Stimulated activated CD4-positive, alpha-beta T cell treated with anti-CD3 and anti-CD28 coated beads, Interleukin-12 subunit alpha, Interleukin-12 subunit beta, amount 100 ng/mL, for 24 hours (primary cell): ENCODE measurements at regions not wholly inside any gene's neighbourhood (a gene's known extent, or its start where the extent isn't known, plus 50 kb on each side); places are given as distances from the start of the nearest gene placed in this dataset.

Experiments used
- DNase-seq, 2 experiments: peaks; one replicate each; pipeline ENCODE4 v3.0.0-alpha.2; 2020; ENCODE audit warnings: low read depth in 2 of 2

DNA sequence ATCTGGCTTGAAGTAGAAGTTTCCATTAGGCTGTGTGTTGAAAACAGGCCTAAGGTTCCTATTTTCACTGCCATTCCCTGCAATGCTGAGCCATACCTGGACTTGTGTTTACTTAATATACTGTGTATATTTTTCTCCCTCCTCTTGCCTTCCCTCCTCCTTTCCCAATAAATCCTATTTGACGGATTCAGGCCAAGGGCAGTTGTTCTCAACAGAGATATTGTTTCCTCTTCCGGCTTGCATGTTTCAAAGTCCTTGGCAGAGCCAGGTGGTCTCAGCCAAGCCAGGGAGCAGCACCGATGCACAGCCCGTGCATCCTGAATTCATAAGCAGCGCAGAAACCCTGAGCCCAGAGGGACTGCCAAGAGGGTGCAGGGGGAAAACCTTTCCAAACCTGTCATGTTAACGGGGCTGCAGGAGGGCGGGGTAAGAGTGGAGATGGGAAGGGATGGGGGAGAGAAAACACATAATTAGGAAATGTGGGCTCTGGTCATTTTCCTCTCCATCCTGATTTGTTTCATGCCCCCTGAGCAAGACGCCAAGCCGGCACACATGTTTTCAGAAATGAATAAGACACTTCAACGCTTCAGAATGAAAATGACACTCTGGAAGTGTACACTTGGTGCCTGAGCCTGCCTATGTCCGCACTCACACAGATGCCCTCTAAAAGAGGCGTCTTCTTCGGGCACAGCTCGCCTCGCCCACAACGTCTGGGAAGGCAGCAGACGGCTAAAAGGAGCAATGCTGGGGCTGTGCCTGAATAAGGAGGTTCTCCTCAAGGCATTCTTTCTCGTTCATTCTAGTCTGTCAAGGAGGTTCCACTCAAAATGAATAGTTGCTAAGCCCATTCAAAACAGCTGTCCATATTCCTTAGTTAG lies 149.3 kb upstream of the UBL3 start:
- DNase-seq: no peak

DNA sequence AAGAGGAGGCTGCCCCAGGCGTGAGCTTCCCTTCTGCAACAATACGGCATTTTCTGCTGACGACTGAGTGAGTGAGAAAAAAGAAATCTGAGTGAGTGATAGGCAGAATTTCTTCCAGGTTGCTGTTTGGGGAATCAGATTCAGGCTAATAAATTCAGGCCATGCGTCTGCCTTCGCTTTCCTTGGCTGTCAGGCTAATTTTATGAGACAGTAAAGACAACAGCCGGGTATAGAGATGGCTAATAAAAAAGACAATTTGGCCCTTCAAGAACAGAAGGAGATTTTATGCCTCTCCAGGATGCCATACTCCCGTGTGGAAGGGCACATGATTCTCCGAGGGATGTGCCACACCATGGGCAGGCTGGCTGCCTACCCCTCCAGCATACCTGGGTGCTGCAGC lies 145.9 kb upstream of the UBL3 start:
- no peak for DNase-seq

DNA sequence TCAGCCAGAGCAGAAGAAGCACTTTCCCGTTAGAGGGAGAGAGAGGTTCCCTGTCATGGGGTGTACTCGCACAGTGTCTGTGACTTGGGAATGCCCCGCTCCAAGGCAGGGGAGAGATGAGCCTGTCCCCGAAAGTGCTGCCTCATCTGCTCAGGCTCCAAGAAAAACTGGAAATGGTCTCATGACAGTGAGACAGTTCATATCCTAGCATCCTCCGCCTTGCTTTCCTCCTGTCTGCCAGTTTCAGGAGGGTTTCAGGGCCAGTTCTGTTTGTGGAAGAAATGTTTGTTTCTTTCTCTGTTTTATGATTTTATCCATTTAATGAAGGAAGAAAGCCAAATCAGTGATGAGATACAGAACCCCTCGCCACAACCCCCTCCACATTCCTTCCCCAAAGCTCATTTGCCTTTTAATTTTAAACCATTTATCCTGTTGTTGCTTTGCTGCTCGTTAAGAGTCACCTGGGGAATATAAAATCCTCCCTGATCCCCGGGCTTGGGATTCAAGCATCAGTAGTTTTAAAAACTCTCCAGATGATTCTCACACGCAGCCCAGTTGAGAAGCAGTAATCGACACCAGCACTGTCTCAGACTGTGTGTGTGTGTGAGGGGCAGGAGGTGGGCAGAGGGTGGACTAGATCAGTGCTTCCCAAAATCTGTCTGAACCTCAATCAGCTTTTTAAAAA lies 144.6 kb upstream of the UBL3 start:
- DNase-seq: no peak

DNA sequence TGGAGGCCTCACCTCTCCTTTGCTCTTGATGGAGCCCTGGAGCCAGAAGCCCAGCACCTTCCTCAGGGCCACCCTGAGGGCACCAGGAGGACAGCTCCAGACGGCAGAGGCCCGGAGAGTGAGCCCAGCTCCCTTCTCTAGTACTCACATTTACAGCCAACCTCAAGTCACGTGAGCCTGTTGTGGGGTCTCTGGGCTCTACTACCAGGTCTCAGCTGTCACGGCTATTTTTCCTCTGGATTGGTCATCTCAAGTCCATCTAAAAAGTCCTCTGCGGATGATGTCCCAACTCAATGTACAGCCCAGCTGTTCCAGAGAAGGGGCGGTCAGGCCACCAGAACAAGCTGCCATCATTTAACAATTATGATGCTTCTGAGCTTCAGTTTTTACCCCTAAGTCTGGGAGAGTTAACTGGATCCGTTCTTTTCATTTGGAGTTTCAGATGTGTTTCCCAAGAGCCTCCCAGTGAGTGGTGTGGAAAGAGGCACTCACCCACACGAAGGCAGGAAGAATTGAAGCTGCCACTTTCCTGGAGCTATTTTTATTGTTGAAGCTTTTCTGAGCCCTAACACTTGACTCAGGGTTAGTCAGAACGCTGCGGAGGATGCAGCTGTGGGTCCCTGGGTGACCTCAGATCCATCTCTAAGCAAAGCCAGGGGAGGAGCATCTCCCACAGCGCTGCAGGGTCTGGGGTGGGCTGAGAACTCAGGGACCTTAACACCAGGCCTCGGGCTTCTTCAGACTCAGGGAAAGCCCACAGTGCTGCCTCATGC lies 143.5 kb upstream of the UBL3 start:
- DNase-seq: no peak

DNA sequence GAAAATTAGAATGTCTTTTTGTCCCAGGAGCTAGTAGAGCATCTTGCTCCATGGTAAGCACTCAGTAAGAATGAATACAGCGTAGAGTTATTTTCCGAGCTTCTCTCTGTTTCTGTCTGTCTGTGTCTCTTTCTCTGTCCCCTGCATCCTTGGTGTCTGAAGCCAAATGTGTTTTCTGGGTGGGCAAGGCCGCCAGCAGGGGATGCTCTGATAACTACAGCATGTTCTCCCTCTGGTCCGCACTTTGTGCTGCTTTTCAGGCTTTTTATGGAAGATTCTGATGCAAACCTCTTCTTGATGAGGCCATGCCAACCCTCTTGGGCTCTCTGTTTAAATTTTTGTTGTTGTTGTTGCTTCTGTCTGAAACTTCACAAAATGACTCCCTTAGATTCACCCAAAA lies 142.8 kb upstream of the UBL3 start:
- no peak for DNase-seq

DNA sequence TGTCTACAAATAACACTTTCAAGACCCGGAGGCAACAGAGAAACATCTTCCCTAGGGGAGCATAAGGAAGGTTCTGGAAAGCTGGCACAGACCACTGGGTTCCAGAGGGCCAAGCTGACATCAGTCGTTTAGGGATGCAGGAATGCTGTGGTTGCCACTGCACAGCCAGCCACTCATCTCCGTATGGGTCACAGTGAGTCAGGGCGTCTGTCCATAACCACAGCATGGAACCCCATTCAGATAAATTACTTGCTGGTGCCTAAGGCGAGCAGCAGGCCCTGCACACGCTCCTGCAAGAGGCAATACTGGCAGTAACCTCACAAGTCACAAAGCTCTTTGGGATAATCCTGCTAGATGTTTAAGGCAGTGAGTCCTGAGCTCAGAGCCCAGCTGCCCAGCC lies 140.9 kb upstream of the UBL3 start:
- no peak for DNase-seq

DNA sequence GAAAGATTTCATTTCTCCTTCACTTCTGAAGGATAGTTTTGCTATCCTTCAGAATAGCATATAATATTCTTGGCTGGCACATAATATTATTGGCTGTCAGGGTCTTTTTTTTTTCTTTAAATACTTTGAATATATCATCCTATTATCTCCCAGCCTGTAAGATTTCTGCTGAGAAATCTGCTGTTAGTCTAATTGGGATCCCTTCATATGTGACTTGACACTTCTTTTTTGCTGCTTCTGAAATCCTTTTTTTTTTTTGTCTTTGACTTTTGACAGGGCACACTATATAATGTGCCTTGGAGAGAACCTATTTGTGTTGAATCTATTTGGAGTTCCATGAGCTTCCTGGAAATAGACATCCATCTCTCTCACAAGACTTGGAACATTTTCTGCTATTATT lies 136.9 kb upstream of the UBL3 start:
- DNase-seq: no peak

DNA sequence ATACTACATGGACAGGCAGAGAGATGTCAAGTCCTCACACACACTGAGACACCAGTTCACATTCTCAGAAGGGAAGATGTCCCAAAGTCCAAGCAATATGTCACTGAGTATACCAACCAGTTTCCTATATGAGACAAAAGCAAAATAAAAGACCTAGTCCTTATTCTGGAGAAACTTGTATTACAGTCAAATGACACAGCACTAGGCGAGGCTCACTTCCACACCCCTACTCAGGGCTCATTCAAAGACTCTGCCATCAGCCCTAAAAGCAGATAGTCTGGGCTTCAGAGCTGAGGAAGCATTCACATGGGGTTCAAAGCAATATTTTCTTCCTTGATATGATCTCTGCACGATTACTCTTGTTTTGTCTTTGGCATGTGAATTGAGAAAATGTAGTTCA lies 129.9 kb upstream of the UBL3 start:
- DNase-seq: no peak

DNA sequence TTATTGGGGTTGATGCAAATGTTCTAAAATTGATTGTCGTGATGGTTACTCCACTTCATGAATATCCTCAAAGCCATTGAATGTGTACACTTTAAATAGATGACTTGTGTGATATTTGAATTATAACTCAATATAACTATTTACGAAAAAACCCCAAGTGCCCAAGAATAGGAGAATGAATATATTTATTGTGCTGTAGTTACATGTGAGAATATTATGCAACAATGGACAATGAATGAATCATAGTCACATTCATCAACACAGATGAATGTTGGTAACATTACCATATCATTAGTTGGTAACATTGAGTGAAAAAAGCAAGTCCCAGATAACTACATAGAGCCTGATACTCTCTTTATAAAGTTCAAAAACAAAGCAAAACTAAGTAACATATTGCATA lies 127.8 kb upstream of the UBL3 start:
- DNase-seq: no peak

DNA sequence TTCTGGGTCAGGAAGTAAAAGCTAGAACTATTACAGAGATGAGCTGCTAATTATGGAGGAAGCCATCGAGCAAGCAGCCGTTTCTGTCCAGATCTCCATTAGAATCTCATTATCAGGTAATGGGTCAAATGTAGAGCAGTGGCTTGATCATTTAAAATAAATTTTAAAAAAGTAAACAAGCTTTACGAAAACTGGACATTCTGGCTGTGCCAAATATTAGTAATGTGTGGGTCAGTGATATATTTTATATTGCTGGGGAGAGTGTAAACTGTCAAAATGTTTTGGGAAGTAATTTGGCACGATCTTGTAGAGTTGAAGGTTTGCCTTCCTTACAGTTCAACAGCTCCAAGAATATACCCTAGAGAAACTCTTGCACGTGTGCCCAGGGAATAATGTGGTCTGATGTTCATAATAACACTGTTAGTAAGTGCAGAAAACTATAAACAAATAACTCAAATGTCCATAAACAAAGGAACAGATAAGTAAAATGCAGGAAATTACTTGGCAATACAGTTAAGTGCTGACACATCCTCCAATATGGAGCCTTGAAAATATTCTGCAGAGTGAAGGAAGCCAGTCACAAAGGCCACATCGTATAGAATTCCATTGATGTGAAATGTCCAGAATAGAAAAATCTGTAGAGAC lies 127.2 kb upstream of the UBL3 start:
- DNase-seq: no peak

DNA sequence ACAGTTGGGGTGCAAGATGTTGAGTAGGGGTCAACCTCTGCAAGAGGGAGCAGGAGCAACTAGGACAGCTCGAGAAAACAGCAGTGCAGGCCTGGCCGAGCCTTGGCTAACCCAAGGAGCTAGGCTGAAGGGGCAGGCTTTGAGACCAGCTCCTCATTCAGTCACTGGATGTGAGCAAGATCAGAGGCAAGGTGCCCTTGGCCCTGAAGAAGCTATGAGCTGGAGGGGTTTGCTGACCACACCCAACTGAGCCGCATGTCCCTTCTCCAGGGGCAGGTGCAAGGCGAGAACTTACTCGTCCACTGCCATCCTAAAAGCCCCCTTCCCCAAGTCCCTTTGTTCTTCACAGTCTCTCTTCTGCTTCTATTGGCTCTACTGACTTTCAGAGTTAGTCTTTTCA lies 126.1 kb upstream of the UBL3 start:
- no peak for DNase-seq

DNA sequence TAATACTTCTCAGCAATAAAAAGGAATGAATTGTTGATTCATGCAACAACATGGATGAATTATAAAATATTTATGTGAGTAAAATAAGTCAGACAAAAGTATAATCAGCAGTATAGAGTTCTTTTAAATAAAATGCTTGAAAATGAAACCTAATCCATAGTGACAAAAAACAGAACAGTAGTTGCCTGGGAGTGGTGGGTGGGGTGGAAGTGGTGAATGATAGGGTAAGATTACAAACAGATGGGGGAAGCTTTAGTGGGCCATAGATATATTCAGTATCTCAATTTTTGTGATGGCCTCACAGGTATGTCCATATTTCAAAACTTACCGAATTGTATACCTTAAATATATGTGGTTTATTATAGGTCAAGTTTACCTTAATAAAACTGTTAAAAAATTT lies 124.9 kb upstream of the UBL3 start:
- DNase-seq: no peak

DNA sequence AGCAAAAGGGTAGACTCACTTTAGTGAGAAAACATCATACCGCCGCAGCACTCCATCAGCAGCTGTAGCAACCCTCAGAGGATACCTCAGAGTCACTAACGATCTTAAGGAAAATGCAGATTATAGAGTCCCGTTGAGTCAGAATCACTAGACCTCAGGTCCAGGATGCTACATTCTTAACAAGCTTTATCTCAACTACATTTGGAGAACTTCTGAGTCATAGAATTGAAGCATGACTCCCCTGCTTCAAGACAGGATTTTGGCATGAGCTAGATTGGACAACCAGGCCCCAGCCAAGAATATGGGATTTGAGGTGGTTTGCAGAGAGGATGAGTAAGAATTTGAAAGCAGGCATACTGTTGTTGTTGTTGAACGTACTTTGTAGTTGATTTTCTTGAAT lies 118.9 kb upstream of the UBL3 start:
- DNase-seq: no peak

DNA sequence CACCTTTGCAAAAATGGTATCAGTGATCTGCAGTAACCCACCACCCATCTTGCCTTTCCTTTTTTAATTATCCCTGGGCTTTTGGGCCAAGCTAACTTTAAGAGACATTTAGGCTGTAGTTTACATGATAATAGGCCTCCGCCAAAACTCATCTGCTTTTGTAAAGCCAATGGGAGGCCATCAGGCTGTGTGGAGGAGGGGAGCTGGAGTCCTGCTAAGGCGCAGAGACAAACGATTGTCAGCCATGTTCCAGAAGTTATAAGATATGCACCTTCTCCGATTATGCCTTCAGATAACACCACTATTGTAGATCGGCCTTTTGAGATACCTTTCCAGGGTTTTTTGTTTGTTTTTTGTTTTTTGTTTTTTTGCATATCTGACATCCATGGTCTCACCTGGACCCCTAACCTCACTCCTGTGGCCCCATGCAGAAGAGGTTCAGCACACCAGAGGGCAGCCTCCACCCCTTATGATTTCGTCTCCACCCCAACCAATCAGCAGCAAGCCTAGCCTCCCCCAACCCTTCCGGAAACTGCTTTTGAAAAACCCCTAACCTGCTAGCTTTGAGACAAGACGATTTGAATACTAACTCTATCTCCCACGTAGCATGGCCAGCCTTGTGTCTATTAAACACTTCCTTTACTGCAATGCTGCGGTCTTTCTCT lies 113.9 kb upstream of the UBL3 start:
- DNase-seq: no peak

DNA sequence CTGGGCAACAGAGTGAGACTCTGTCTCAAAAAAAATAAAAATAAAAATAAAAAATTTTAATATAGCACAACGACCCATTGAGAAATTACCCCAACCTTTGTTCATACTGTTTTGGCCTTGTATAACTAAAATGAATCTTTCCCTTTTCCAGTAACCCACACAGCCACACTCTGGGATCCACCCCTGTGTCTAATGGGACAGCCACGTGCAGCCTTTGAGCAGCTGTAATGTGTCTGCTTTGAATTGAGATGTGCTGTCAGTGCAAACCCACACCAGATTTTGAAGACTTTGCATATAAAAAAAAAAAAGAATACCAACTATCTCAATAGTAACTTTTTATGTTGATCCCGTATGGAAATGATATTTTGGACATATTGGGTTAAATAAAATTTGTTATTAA lies 112.7 kb upstream of the UBL3 start:
- no peak for DNase-seq

DNA sequence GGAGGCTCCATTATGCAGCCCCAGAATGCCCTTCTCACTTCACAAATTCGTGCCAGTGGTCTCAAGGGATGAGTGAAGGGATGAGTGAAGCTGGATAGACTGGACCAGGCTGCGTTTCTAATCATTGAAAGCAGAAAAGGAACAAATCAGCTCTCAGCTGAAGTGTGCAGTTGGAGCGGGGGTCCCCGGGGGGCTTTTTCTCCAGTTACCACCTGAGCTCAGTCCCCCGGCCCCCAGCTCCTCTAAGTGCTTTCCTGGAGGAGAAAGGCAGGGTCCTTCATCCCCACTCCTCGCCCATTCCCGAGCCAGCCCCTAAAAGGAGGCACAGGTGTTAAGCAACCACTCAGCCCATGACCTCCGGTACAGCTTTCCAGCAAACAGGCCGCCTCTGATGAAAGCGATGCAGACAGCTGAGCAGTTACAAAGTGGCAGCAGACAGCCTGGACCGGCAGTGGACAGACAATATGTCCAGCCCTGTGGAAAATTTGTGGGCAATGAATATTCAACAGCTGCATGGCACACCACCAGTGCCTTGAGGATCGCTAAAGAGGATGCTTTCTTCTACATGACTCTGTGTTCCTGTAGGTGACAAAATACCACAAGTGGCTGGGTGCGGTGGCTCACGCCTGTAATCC lies 110.7 kb upstream of the UBL3 start:
- no peak for DNase-seq

DNA sequence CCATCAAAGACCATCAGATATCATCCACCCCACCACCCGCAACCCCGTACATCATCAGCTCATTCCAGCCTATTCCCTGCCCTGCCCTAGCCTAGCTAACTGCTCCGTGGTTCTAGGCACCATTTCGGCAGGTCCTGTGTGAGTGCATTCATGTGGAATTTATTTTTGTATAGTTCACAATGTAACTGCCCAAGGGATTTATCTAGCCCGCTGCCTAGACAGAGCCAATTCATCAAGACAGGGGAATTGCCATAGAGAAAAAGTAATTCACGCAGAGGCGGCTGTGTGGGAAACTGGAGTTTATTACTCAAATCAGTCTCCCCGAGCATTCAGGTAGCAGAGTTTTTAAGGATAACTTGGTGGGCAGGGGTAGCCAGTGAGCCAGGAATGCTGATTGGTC lies 109.2 kb upstream of the UBL3 start:
- DNase-seq: no peak

DNA sequence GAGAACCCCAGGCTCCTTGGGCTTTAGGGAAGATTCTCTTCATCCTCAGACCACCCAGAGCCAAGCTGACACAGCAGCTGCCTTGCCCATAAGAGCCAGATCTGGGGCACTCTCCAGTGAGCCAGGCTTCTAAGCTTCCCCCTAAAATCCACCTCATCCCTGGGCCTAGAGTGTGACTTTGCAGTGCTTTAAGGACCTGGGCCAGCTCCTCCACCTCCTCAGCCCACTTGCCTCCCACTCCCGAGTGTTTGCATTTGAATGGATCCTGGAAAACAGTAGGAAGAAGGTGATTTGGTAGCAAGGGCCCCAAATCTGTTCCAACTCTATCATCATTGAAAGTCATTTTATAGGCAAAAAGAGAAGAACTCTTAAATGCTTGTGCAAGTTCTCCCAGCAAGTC lies 108.7 kb upstream of the UBL3 start:
- DNase-seq: no peak

DNA sequence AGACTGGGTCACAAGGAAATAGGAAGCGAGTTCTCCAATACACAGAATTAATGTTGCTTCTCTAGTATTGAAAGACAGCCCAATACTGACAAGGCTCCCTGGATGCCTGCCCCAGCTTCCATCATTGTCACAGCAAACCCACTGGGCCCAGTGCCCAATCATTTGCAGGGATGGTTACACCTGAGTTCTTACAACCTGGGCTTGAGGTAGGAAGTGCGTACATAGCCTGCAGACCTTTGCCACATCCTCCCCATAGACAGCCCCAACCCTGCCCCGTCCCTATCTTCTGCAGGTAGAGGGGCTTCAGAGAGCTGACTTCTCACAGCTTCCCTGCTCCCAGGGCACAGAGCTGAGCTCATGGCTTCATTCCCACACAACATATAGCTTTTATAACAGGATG lies 108.1 kb upstream of the UBL3 start:
- no peak for DNase-seq

DNA sequence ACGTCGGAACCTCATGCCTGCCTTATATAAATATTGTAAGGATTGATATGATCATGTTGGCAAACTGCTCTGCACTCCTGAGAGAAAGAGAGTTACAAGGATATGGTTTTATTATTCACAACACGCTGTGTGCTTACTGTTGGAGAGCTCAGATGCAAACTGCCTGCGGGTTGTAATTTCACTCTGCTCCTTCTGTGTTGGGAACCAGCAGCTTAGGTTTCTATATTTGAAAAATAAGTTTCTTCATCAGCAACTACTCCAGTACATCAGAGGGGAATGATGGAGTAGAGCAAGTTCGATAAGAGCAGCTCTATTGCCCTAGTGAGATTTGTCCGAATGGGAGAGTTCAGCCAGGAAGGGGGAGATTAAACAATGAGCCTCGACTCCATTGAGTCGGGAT lies 106.9 kb upstream of the UBL3 start:
- no peak for DNase-seq

DNA sequence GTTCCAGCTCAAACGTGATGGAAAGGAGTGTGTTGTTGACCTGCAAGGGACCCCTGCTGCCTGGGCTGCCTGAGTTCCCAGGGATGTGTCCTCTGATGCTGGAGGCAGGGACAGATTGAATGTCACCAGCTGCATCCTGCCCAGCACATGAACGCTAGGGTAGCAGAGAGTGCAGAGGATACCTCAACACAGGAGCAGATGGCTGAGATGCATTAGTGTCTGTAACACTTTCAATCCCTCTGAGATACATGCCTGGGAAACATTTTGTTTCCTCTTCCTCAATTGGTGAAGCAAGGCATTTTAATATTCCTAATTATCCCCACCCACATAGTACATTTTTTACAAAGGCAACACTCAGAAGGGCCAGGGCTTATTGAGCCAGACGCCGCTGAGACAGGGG lies 106.4 kb upstream of the UBL3 start:
- no peak for DNase-seq
